ENCODE measurements at regions not wholly inside any gene's neighbourhood (a gene's known extent, or its start where the extent isn't known, plus 50 kb on each side); places are given as distances from the start of the nearest gene placed in this dataset.

DNA sequence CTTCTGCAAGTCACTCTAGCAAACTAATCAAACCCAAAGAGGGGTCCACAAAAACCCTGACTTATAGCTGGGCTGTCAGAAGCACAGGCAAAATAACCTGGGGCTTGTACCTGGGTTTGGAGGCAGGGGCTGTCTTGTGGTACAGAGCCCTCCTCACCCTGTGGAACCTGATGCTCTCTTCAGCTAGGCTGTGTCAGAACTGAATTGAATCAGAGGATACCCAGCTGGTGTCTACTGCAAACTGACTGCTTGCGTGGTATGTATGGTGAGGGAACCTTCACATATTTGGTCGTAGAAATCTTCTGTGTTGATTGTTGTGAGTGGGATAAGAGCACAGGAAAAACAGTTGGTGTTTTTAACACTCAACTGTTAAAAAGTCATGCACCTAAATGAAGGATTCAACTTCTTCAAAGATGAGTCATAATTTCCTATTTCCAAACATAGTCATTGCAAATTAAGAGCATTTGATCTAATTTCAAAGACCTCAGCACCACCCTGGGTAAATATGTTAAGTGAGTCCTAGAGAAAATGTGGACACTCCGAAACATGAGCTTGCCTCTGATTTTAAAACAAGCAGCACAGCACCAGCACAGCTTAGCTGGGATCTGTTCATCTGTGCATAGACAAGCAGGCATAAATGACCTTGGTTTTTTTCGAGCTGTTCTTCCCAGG, 840.2 kb downstream of the UQCRFS1 start:
- Histone ChIP-seq H3K4me3 (no peak overlapping the region), H3K36me3 (no peaks in the 10 kb centered on the region), H3K4me1 (ENCODE audit: control insufficient read depth in 1 of 2, low read depth in 2 of 2) (no peaks in the 10 kb centered on the region), H3K27me3 (replicated peaks; ENCODE audit: insufficient read depth) (no peaks in the 10 kb centered on the region), H3K27ac (no peak overlapping the region), H3K9me3 (no peaks in the 10 kb centered on the region)
- DNase-seq (ENCODE audit: low spot score) (no peak), ATAC-seq (ENCODE audit: insufficient number of reproducible peaks, low FRiP score, low read depth) (no peak)
- TF ChIP-seq, protein P1, sequence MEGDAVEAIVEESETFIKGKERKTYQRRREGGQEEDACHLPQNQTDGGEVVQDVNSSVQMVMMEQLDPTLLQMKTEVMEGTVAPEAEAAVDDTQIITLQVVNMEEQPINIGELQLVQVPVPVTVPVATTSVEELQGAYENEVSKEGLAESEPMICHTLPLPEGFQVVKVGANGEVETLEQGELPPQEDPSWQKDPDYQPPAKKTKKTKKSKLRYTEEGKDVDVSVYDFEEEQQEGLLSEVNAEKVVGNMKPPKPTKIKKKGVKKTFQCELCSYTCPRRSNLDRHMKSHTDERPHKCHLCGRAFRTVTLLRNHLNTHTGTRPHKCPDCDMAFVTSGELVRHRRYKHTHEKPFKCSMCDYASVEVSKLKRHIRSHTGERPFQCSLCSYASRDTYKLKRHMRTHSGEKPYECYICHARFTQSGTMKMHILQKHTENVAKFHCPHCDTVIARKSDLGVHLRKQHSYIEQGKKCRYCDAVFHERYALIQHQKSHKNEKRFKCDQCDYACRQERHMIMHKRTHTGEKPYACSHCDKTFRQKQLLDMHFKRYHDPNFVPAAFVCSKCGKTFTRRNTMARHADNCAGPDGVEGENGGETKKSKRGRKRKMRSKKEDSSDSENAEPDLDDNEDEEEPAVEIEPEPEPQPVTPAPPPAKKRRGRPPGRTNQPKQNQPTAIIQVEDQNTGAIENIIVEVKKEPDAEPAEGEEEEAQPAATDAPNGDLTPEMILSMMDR (IDR thresholded peaks at IDR 0.05), result no peak

DNA sequence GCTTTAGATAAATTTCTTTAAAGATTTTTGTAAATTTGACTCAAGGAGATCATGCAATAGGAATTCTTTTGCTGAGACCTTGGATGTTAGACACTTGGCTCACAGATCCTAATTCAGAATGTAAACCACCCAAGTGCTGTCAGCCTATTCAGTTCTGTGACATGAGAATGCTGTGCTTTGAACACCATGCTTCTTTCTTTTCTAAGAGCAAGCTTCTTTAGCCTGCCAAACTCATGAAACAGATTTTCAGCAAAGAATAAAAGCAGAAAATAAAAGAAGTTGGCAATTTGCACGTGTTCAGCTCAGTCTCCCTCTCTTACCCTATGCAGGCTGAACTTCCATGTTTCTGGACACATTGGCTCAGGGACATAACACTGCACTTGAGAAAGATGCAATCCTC, 845.8 kb downstream of the UQCRFS1 start:
- ATAC-seq (ENCODE audit: insufficient number of reproducible peaks, low FRiP score, low read depth) (no peak), DNase-seq (ENCODE audit: low spot score) (no peak)
- Histone ChIP-seq H3K4me3 (no peak overlapping the region), H3K27me3 (replicated peaks; ENCODE audit: insufficient read depth) (no peaks in the 10 kb centered on the region), H3K4me1 (ENCODE audit: control insufficient read depth in 1 of 2, low read depth in 2 of 2) (no peaks in the 10 kb centered on the region), H3K36me3 (no peaks in the 10 kb centered on the region), H3K9me3 (no peaks in the 10 kb centered on the region), H3K27ac (no peak overlapping the region)
- TF ChIP-seq, protein P1 (IDR thresholded peaks at IDR 0.05), result no peak

DNA sequence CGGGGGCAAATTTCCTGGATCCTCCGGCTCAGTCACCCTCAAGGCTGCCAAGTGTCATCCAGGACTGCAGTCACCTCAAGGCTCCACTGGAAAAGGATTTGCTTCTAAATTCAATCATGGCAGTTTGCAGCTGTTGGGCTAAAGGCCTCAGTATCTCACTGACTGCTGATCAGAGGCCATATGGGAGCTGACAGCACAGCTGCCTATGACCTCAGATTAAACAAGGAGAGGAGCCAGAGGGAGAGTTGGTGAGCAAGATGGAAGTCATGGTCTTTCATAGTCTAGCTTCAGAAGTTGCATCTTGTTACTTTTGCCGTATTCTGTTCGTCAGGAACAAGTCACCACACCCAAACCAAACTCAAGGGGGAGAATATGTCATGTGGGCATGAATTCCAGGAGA, 849.7 kb downstream of the UQCRFS1 start:
- H3K9me3 ChIP-seq, result no peaks in the 10 kb centered on the region
- no peaks in the 10 kb centered on the region for H3K27me3 ChIP-seq (replicated peaks; ENCODE audit: insufficient read depth)
- no peak for DNase-seq (ENCODE audit: low spot score)

GRCh38 chr19:28359431-28360414, 853.2 kb downstream of the UQCRFS1 start:
- no peak for ATAC-seq (ENCODE audit: insufficient number of reproducible peaks, low FRiP score, low read depth)
- H3K36me3 ChIP-seq, result no peaks in the 10 kb centered on the region
- TF ChIP-seq, protein P1 (IDR thresholded peaks at IDR 0.05), result no peak
- DNase-seq (ENCODE audit: low spot score), result no peak
- H3K9me3 ChIP-seq, result no peaks in the 10 kb centered on the region
- no peak overlapping the region for H3K27ac ChIP-seq
- H3K4me1 ChIP-seq (ENCODE audit: control insufficient read depth in 1 of 2, low read depth in 2 of 2), result no peaks in the 10 kb centered on the region
- no peak overlapping the region for H3K4me3 ChIP-seq
- no peaks in the 10 kb centered on the region for H3K27me3 ChIP-seq (replicated peaks; ENCODE audit: insufficient read depth)

More for the DNA sequence above, 849.7 kb downstream of the UQCRFS1 start:
- Histone ChIP-seq H3K27ac (no peak overlapping the region), H3K4me3 (no peak overlapping the region), H3K36me3 (no peaks in the 10 kb centered on the region), H3K4me1 (ENCODE audit: control insufficient read depth in 1 of 2, low read depth in 2 of 2) (no peaks in the 10 kb centered on the region)
- no peak for ATAC-seq (ENCODE audit: insufficient number of reproducible peaks, low FRiP score, low read depth)
- TF ChIP-seq, protein P1 (IDR thresholded peaks at IDR 0.05), result no peak

DNA sequence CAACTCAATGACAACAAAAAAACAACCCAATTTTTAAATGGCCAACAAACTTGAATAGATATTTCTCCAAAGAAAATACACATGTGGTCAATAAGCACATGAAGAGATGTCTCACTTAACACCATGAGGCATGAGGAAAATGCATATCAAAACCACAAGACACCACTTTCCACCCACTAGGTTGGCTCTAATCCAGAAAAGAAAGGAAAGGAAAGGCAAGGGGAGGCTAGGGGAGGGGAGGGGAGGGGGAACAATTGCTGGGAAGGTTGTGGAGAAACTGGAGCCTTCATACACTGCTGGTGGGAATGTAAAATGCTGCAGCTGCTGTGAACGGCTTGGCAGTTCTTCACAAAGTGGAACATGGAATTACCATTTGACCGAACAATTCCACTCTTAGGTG, 854.3 kb downstream of the UQCRFS1 start:
- TF ChIP-seq, protein P1 (IDR thresholded peaks at IDR 0.05), result no peak

More for the DNA sequence above, 854.3 kb downstream of the UQCRFS1 start:
- Histone ChIP-seq H3K27ac (no peak overlapping the region), H3K4me1 (ENCODE audit: control insufficient read depth in 1 of 2, low read depth in 2 of 2) (no peaks in the 10 kb centered on the region), H3K27me3 (replicated peaks; ENCODE audit: insufficient read depth) (no peaks in the 10 kb centered on the region), H3K9me3 (no peaks in the 10 kb centered on the region), H3K36me3 (no peaks in the 10 kb centered on the region), H3K4me3 (no peak overlapping the region)
- no peak for ATAC-seq (ENCODE audit: insufficient number of reproducible peaks, low FRiP score, low read depth)
- no peak for DNase-seq (ENCODE audit: low spot score)
